ENCODE measurements at regions not wholly inside any gene's neighbourhood (a gene's known extent, or its start where the extent isn't known, plus 50 kb on each side); places are given as distances from the start of the nearest gene placed in this dataset.
A peak's percentile ranks its signal among the peaks of the same experiment; 100 is the strongest.

- H3K36me3 ChIP-seq (ENCODE audit: insufficient read depth, low read length), result no peaks in the 10 kb centered on the region
- no peaks in the 10 kb centered on the region for H3K4me1 ChIP-seq (ENCODE audit: insufficient read depth, low read length)
- DNase-seq (ENCODE audit: insufficient read length, low spot score, missing footprints), result no peak
- no peak overlapping the region for H3K27ac ChIP-seq (ENCODE audit: low read depth, low read length)
- TF ChIP-seq CTCF (IDR thresholded peaks at IDR 0.05; ENCODE audit: extremely low read depth, low read depth, low read length), result no peak
- H3K4me2 ChIP-seq (ENCODE audit: insufficient read depth, low read length), result no peak overlapping the region
- H4K20me1 ChIP-seq (ENCODE audit: insufficient read depth, low read length), result no peaks in the 10 kb centered on the region
- no peaks in the 10 kb centered on the region for H3K27me3 ChIP-seq (ENCODE audit: insufficient read depth, low read length)
- H3K4me3 ChIP-seq (ENCODE audit: insufficient read depth, low read length), result no peak overlapping the region
- no peaks in the 10 kb centered on the region for H3K79me2 ChIP-seq (ENCODE audit: insufficient read depth, low read length)
- no peak overlapping the region for H2AFZ ChIP-seq (ENCODE audit: low read length)
- H3K9me3 ChIP-seq (ENCODE audit: low read depth, low read length), result no peaks in the 10 kb centered on the region
Measured at GRCh38 chr7:53983480-53983879, 558.7 kb upstream of the VSTM2A start.

- Histone ChIP-seq H2AFZ (ENCODE audit: low read length) (no peak overlapping the region), H3K4me3 (ENCODE audit: insufficient read depth, low read length) (no peak overlapping the region), H3K27ac (ENCODE audit: low read depth, low read length) (no peak overlapping the region), H3K4me1 (ENCODE audit: insufficient read depth, low read length) (no peaks in the 10 kb centered on the region), H4K20me1 (ENCODE audit: insufficient read depth, low read length) (no peaks in the 10 kb centered on the region), H3K27me3 (ENCODE audit: insufficient read depth, low read length) (no peaks in the 10 kb centered on the region), H3K4me2 (ENCODE audit: insufficient read depth, low read length) (no peak overlapping the region), H3K79me2 (ENCODE audit: insufficient read depth, low read length) (no peaks in the 10 kb centered on the region), H3K9me3 (ENCODE audit: low read depth, low read length) (no peaks in the 10 kb centered on the region), H3K36me3 (ENCODE audit: insufficient read depth, low read length) (no peaks in the 10 kb centered on the region)
- TF ChIP-seq CTCF (IDR thresholded peaks at IDR 0.05; ENCODE audit: extremely low read depth, low read depth, low read length), result no peak
- DNase-seq (ENCODE audit: insufficient read length, low spot score, missing footprints), result peak; percentile 58
Measured at GRCh38 chr7:53984776-53985175, 557.4 kb upstream of the VSTM2A start.

GRCh38 chr7:53988376-53988775, 553.8 kb upstream of the VSTM2A start:
- Histone ChIP-seq H3K9me3 (ENCODE audit: low read depth, low read length) (no peaks in the 10 kb centered on the region), H3K36me3 (ENCODE audit: insufficient read depth, low read length) (no peaks in the 10 kb centered on the region), H3K4me1 (ENCODE audit: insufficient read depth, low read length) (no peaks in the 10 kb centered on the region), H3K4me3 (ENCODE audit: insufficient read depth, low read length) (no peak overlapping the region), H3K27ac (ENCODE audit: low read depth, low read length) (no peak overlapping the region), H3K27me3 (ENCODE audit: insufficient read depth, low read length) (no peaks in the 10 kb centered on the region), H4K20me1 (ENCODE audit: insufficient read depth, low read length) (no peaks in the 10 kb centered on the region), H3K79me2 (ENCODE audit: insufficient read depth, low read length) (no peaks in the 10 kb centered on the region), H3K4me2 (ENCODE audit: insufficient read depth, low read length) (no peak overlapping the region), H2AFZ (ENCODE audit: low read length) (no peak overlapping the region)
- no peak for DNase-seq (ENCODE audit: insufficient read length, low spot score, missing footprints)
- no peak for TF ChIP-seq CTCF (IDR thresholded peaks at IDR 0.05; ENCODE audit: extremely low read depth, low read depth, low read length)

GRCh38 chr7:53993224-53993623, 549.0 kb upstream of the VSTM2A start:
- TF ChIP-seq CTCF (IDR thresholded peaks at IDR 0.05; ENCODE audit: extremely low read depth, low read depth, low read length), result no peak
- no peaks in the 10 kb centered on the region for H3K36me3 ChIP-seq (ENCODE audit: insufficient read depth, low read length)
- no peaks in the 10 kb centered on the region for H3K27me3 ChIP-seq (ENCODE audit: insufficient read depth, low read length)
- H3K4me1 ChIP-seq (ENCODE audit: insufficient read depth, low read length), result no peaks in the 10 kb centered on the region
- H4K20me1 ChIP-seq (ENCODE audit: insufficient read depth, low read length), result no peaks in the 10 kb centered on the region
- no peaks in the 10 kb centered on the region for H3K9me3 ChIP-seq (ENCODE audit: low read depth, low read length)
- H3K27ac ChIP-seq (ENCODE audit: low read depth, low read length), result no peak overlapping the region
- H3K4me3 ChIP-seq (ENCODE audit: insufficient read depth, low read length), result no peak overlapping the region
- no peak overlapping the region for H3K4me2 ChIP-seq (ENCODE audit: insufficient read depth, low read length)
- no peak for DNase-seq (ENCODE audit: insufficient read length, low spot score, missing footprints)
- H2AFZ ChIP-seq (ENCODE audit: low read length), result no peak overlapping the region
- H3K79me2 ChIP-seq (ENCODE audit: insufficient read depth, low read length), result no peaks in the 10 kb centered on the region
